HEK293T (cell line): ENCODE measurements at regions not wholly inside any gene's neighbourhood (a gene's known extent, or its start where the extent isn't known, plus 50 kb on each side); places are given as distances from the start of the nearest gene placed in this dataset.

Experiments used
- BHLHE40 ChIP-seq: fragments of 450-650 bp; IDR thresholded peaks from 2 replicates; pipeline ENCODE4 v1.6.1; 2016; ENCODE audit warnings: mild to moderate bottlenecking, moderate library complexity, borderline replicate concordance
- HDGF ChIP-seq: fragments of 450-650 bp; IDR thresholded peaks from 2 replicates; pipeline ENCODE4 v1.6.1; 2017; ENCODE audit warnings: antibody characterized with exemption, borderline replicate concordance
- TARDBP ChIP-seq: fragments of 450-650 bp; IDR thresholded peaks from 2 replicates; pipeline ENCODE4 v1.6.1; 2016
- TF ChIP-seq, protein P1 (sequence below): fragments of 450-650 bp; IDR thresholded peaks from 2 replicates; pipeline ENCODE4 v1.6.1; 2016

DNA sequence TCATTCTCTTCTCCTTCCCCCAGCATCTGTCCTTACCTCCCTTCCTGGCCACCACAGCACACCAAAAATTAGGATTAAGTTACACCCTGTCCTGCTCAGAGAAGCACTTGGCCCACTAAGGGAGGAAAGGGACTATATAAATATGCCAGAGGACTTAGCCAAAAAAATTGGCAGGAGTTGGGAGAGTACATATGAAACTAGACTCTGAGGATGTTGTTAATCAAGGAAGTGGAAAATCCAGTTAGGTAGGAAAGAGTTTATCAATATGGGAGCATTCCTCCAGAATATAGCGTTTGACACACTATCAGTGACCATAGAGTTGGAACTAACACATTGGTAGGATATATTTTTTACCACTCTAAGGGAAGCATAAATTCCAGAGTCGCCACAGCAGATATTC, 57.3 kb upstream of the TSHZ2 start:
- TF ChIP-seq HDGF (no peak), BHLHE40 (no peak), TARDBP (no peak)
- TF ChIP-seq, protein P1, sequence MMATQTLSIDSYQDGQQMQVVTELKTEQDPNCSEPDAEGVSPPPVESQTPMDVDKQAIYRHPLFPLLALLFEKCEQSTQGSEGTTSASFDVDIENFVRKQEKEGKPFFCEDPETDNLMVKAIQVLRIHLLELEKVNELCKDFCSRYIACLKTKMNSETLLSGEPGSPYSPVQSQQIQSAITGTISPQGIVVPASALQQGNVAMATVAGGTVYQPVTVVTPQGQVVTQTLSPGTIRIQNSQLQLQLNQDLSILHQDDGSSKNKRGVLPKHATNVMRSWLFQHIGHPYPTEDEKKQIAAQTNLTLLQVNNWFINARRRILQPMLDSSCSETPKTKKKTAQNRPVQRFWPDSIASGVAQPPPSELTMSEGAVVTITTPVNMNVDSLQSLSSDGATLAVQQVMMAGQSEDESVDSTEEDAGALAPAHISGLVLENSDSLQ: no peak
